Mesothelial cell of epicardium (in vitro differentiated cells): ENCODE measurements at regions not wholly inside any gene's neighbourhood (a gene's known extent, or its start where the extent isn't known, plus 50 kb on each side); places are given as distances from the start of the nearest gene placed in this dataset.

Experiments used
- DNase-seq, 2 experiments: peaks; one replicate each; pipeline ENCODE4 v3.0.0; 2021; ENCODE audit warnings: low spot score in 2 of 2; ENCODE audit not compliant: unreplicated experiment in 2 of 2
- H3K27ac Mint-ChIP-seq: 2 replicates; pipeline ENCODE4 v1.8.0; 2021; ENCODE audit warnings: mixed read lengths
- H3K27me3 Mint-ChIP-seq: 2 replicates; pipeline ENCODE4 v1.8.0; 2021; ENCODE audit warnings: low read depth, mixed read lengths
- H3K36me3 Mint-ChIP-seq: 2 replicates; pipeline ENCODE4 v1.8.0; 2021; ENCODE audit warnings: mixed read lengths
- H3K4me1 Mint-ChIP-seq: 2 replicates; pipeline ENCODE4 v1.8.0; 2021; ENCODE audit warnings: mixed read lengths
- H3K4me3 Mint-ChIP-seq: 2 replicates; pipeline ENCODE4 v1.8.0; 2021; ENCODE audit warnings: mild to moderate bottlenecking, moderate library complexity, mixed read lengths
- H3K9me3 Mint-ChIP-seq: 2 replicates; pipeline ENCODE4 v1.8.0; 2021; ENCODE audit warnings: mixed read lengths
- CTCF ChIP-seq: fragments of 200-600 bp; sonication (generic); IDR thresholded peaks from one replicate; pipeline ENCODE4 v1.5.0; 2021; ENCODE audit warnings: antibody characterized with exemption; ENCODE audit not compliant: unreplicated experiment

- H3K27me3 Mint-ChIP-seq = no peaks in the 10 kb centered on the region
- no peak overlapping the region for H3K27ac Mint-ChIP-seq
- H3K4me1 Mint-ChIP-seq = peaks cover 37% of the 10 kb centered on the region
- no peak for TF ChIP-seq CTCF
- H3K4me3 Mint-ChIP-seq = no peak overlapping the region
- H3K9me3 Mint-ChIP-seq = peaks cover 10% of the 10 kb centered on the region
- no peak for DNase-seq
- H3K36me3 Mint-ChIP-seq = peaks cover 2% of the 10 kb centered on the region
Measured at GRCh38 chr21:41632748-41633475, 125.0 kb upstream of the TMPRSS2 start.

GRCh38 chr21:41631564-41632461 lies 123.9 kb upstream of the TMPRSS2 start:
- H3K27ac Mint-ChIP-seq = peak overlapping the region; percentile 35
- H3K4me3 Mint-ChIP-seq = no peak overlapping the region
- no peaks in the 10 kb centered on the region for H3K27me3 Mint-ChIP-seq
- H3K36me3 Mint-ChIP-seq = peaks cover 2% of the 10 kb centered on the region
- H3K4me1 Mint-ChIP-seq = peaks cover 34% of the 10 kb centered on the region
- no peak for DNase-seq
- peaks cover 8% of the 10 kb centered on the region for H3K9me3 Mint-ChIP-seq
- TF ChIP-seq CTCF = no peak

- Mint-ChIP-seq H3K36me3 (peaks cover 2% of the 10 kb centered on the region), H3K4me3 (no peak overlapping the region), H3K9me3 (peaks cover 8% of the 10 kb centered on the region), H3K4me1 (peaks cover 34% of the 10 kb centered on the region), H3K27ac (no peak overlapping the region), H3K27me3 (no peaks in the 10 kb centered on the region)
- TF ChIP-seq CTCF = no peak
- DNase-seq = no peak
Measured at GRCh38 chr21:41630917-41631316, 123.0 kb upstream of the TMPRSS2 start.

- no peak for TF ChIP-seq CTCF
- Mint-ChIP-seq H3K27ac (no peak overlapping the region), H3K36me3 (peaks cover 2% of the 10 kb centered on the region), H3K9me3 (peaks cover 8% of the 10 kb centered on the region), H3K27me3 (no peaks in the 10 kb centered on the region), H3K4me3 (no peak overlapping the region), H3K4me1 (peaks cover 31% of the 10 kb centered on the region)
- DNase-seq = no peak
Measured at GRCh38 chr21:41630249-41630648, 122.3 kb upstream of the TMPRSS2 start.

GRCh38 chr21:41628256-41628655 lies 120.3 kb upstream of the TMPRSS2 start:
- no peak for DNase-seq
- Mint-ChIP-seq H3K4me1 (peaks cover 15% of the 10 kb centered on the region), H3K36me3 (peaks cover 2% of the 10 kb centered on the region), H3K4me3 (no peak overlapping the region), H3K9me3 (peaks cover 14% of the 10 kb centered on the region), H3K27ac (no peak overlapping the region), H3K27me3 (no peaks in the 10 kb centered on the region)
- TF ChIP-seq CTCF = no peak
